ENCODE measurements at regions not wholly inside any gene's neighbourhood (a gene's known extent, or its start where the extent isn't known, plus 50 kb on each side); places are given as distances from the start of the nearest gene placed in this dataset.
"Not testable (repeated sequence)": the region's sequence is repeated elsewhere in the genome, so short reads cannot be mapped to it uniquely, and the experiment has no call there.

DNA sequence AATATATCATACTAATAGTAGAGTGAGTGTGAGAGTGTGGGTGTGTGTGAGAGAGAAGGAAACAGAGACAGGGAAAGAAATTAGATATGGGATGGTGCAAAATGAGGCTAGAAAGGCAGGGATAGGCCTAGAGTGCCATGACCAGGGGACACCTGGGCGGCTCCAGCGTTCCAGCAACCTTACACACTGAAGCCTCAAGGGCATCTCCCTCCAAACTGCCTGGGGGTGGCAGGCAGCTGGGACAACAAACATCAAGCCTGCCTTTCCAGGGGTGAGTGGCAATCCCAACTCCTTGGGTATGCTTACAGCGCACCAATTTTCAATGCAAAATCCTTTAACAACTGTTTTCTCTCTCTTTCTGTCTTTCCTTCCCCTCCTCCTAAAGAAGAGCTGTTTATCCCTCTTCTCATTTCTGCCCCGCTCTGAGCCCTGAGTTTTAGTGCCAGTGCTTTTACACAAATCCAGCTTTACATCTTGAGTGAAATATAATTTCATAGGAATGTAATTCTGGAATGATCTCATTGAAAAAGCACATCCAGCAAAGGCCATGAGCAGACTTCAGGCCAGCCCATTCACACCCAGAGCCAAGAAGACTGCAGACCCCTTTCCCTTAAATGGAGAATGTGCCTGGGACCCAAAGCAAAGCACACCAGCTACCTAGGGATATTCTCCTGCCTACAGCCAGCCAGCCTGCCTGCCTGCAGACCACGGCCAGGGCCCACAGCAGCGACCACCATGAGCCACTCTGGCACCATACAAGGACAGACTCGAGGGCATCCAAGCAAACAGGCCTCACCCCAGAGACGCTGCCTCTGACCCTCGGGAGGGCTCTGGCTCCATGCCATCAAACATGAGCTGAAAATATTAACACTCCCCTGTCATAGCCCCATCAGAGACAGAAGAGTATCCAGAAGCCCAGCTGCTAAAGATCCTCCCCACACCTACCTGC lies 90.3 kb downstream of the RPL27A start:
- no peak for DNase-seq

DNA sequence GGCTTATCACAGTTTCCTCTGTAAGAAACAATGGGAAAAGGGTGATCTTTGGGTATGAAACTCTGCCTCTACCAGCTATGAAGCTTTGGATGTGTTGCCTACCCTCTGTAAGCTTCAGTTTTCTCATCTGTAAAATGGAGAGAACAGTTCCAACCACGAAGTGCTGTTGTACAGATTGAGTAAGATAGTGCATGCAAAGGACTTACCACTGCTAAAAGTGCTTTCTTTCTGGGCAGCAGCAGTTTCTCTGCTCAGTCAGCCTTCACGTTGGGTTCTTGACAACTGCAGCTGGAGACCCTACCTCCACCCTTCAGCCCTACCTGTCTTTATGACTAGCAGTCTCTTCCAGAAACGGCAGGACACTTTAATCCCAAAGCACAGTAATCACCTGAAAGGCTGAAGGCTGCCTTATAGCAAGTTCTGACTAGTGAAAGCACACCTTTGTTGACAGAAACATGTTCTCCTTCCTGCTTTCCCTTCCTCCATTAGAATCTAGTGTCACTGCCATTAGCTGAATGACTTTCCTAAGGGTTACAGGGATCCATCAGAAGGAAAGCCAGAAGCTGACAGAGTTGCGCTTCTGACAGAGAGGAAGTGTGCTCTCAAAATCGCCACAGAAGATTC lies 91.4 kb downstream of the RPL27A start:
- no peak for DNase-seq

DNA sequence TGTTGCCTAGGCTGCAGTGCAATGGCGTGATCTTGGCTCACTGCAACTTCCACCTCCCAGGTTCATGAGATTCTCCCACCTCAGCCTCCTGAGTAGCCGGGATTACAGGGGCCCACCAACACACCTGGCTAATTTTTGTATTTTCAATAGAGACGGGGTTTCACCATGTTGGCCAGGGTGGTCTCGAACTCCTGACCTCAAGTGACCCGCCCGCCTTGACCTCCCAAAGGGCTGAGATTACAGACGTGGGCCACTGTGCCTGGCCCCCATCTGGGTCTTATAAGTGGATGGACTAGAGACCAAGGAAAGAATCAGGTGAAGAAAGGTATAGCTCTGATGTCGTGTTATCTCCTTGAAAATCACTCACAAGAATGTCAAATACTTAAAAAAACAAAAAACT lies 92.3 kb downstream of the RPL27A start:
- not testable (repeated sequence) for DNase-seq

DNA sequence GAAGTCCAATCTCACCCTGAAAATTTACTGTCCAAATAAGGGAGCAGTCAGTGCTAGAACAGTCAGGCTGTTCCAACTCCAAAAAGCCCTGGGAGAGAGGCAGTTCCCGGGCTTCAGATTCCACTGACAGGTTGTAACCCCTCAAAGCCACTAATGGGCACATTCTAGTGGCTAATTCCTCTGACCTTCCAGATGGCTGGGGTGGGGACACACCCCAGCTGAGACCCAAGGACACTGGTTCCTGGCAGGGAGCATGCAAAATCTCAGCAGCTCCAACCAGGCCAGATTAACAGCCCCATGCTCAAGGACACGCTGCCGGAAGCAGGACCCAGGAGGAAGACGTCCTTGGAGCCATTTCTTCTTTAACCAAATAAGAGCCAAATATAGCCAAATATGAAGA lies 92.7 kb downstream of the RPL27A start:
- DNase-seq = no peak

DNA sequence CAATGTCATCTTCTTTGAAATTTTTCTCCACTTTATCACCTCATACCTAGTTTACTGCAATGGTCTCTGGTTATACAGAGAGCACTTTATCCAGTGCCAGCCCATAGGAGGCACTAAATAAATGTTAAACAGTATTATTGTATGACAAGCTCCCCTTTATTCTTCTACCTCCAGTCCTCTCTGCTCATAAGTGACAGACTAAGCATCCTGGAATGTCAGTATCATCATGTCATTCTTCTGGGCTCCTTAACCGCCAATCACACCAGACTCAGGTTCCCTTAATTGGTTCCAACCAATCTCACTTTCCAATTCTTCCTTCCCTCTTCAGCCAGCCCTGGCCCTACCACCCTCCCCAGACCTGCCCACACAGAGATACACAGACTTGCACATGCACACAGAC lies 93.1 kb downstream of the RPL27A start:
- no peak for DNase-seq

DNA sequence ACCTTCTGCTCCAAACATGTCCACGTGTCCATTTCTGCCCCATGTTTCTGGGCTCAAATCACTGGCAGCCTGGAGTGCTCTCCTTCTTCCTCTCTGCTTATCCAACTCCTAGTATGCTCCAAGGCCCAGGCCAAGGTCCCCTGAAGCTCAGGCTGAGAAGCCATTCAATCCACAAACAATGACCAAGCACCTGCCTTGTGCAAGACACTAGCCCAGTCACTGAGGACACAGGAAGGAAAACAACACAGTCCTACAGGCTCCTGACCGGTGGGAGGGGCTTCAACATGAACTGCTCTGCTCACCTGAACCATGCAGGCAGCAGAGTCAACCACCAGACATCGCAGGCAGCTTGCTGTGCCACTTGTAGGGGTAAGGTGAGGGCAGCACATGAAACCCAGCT lies 93.6 kb downstream of the RPL27A start:
- DNase-seq = no peak

DNA sequence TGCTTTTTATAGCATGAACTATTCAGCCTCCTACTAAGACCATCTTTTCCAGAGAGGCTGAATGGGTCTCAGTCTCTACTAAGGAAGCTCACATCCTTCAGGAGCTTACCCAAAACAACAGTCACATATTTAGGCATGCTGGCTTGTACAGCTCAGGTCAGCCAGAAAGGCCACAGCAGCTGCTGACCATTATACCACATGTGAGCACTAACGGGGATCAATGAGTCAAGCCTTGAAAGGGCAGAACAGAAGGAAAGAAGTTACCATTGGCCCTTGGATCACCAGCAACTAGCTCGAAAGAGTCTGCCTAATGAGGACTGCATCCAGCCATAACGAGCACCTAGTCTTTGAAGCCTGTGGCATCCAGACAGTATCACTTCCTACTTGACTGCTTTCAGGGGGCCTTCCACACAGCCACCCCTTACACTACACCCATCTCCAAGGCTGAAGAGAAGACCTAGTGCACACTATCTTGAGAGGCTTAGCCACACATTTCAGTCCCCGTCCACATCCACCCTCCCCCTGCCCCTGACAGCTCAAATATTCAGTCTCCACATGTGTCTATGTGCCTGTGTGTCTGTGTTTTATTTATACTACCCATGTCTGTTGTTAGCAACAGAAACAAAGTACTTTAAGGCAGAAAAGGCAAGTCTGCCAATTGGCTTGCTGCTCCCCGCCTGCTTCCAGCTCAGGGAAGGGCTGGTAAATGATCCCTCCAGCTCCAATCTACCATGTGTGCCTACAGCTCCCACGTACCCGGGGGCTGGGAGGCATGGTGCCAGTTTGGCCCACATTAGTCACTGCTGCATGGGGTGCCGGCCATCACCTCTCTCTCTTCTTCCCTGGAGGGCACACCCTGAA lies 95.5 kb downstream of the RPL27A start:
- no peak for DNase-seq

DNA sequence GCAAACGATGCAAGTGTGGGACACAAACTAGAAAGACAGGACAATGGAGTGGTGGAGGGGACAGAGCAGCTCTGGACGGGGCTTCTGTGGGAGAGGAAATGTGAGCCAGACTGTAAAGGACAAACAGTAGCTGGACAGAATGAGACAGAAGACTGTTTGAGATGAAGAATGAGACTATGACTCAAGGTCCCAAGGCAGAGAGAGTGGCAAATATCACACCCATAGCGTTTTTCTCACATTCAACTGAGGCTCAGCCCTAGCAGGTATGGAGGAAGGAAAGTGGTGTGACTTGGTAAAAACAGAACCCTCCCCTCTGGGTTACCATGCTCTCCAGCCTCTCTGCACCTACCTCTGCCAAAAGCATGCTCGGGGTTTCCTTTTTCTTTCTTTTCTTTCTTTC lies 96.5 kb downstream of the RPL27A start:
- DNase-seq = no peak

DNA sequence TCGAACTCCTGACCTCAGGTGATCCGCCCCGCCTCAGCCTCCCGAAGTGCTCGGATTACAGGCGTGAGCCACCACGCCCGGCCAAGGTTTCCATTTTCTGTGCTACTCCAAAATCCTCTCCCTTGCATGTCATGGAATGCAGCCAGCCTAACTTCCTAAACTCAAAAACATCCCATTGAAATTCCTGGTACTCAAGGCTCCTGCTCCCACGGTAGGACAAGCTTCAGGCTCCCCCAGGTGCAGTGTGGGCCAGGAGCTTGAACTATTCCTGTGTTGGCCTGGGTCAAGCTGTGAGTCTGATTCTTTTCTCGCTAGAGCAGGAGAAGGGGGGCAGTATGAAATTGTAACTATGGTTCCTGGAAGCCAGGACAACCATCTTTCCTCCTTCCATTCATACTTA lies 97.1 kb downstream of the RPL27A start:
- DNase-seq = no peak

DNA sequence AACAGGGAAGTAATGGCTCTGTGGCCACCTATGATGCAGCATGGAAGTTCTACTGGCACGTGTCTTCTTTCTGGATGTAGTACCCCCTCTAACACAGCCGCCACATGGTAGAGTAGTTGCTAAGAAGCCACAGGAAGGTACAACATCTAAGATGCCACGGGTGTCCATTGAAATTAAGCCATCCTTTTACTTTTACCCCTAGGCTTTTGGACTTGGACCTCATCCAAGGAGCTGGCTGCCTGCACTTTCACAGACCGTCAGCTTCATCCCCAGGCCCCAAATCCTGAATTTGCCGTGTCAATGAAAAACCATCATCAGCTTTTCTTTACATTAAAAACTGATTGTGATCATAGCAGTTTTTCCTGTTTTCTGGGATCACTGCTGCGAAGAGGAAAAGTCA lies 102.4 kb downstream of the RPL27A start:
- no peak for DNase-seq

DNA sequence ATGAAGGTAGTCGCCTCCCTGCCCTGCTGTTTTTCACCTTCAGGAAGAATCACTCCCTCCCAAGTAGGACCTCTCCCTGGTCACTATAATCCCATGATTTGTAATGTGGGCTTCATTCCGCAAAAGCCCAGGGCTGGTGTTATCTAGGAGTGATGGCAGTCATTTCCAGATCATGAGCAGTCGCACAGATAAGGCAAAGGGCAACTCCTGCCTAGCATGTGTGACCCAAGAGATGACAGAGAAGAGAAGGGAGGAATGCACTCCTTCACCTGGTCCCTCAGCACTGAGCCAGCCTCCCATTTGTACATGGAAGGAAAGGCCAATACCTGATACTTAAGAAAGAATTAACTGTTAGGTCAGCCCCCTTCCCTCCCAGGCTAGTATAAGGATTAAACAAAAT lies 102.9 kb downstream of the RPL27A start:
- DNase-seq = no peak

DNA sequence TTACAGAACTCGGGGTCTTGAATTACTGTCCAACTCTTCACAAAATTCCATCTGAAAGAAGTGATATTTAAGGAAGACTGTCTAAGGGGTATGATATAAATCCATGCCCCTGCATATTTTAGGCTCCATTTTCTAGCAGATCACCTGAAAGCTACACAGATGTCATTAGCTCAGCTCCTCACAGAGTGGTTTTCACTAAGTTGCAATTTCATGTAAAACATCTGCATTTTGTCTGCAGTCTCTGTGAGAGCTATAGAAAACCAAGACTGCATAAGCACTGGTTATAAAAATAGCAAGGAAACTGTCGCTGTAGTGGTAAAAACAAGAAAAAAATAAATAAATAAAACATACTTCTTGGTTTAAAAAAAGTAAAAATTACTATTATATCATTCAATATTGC lies 103.4 kb downstream of the RPL27A start:
- DNase-seq = no peak

DNA sequence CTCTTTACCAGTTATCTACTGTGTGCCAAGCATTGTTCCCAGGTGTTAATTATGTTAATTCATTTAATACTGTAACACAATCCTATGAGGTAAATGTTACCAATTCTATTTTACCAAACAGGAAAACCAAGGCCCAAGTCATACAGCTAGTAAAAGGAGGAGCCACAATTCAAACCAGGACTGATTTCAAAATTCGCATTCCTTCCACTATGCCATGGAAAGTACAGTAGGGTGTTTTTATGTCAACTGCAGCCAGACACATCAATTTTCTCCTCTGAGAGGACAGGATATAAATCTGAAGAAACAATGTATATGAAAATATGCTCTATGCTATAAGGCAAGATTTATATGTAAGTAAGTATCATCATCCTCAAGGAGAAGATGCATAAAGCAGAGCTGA lies 104.3 kb downstream of the RPL27A start:
- no peak for DNase-seq

DNA sequence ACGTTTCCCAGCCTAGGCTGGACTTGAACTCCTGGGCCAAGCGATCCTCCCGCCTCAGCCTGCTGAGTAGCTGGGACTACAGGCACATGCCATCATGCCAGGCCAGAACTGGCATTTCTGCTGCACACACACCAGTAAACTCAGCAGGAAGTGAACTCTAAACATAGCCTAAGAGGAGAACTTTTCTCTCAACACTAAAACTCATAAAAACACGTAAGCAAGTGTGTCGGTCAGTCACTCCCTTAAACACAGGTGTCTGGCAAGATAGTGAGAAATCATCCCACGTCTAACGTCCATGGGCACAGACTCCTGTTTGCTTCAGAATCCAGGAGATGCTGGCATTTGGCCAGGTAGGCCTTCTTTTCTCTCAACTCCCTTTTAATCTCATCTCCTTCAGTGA lies 104.8 kb downstream of the RPL27A start:
- DNase-seq = no peak

DNA sequence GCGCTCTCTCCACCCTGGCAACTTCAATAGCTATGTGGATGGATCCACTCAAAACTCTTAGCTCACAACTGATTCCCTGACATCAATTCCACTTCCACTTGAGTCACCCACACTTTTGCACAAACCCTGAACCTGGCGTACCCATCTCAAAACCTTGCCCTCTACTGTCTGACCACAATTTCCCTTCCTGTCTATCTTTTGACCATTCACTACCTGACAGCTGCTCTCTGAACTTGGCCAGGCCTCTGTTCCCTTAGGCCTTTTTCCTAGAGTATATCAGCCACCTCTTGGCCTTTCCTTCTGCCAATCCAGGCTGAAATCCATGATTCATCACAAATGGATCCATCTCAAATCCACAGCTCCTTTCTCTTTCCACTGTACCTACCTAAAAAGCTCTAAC lies 106.0 kb downstream of the RPL27A start:
- DNase-seq = no peak

DNA sequence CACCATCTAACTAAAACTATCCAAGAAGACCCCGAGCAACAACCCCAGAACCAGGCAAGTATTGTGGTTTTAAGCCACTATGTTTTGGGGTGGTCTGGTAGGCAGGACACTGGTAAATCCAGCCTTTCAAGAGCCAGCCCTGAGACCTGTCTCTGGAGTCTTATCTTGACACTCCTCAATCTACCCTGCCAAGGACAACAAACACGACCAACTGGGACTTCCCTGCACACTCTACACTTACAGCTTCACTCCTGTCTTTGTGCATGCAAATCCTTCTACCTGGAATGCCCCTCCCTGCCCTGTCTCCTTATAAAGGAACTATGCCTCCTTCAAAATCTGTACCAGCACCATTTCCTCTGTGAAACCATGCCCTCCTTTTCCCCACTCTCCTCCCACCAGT lies 107.3 kb downstream of the RPL27A start:
- no peak for DNase-seq

DNA sequence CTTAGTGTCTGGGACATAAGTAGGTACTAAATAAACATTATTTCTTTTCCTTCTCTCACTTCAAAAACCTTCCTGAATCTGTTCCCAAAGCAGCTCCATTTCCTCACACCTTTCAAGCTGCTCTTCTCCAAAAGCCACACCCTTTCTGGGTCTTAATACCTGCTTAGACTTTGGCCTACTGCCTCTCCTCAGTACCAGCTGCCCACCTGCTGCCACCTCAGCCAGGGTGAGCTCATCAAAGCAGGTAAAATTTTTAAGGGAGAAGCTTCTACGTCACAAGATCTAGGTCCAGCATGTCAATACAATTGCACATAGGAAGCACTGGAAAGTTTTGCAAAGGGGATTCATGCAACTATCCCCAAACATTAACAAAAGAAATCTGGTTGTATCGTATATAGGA lies 108.4 kb downstream of the RPL27A start:
- DNase-seq = no peak

DNA sequence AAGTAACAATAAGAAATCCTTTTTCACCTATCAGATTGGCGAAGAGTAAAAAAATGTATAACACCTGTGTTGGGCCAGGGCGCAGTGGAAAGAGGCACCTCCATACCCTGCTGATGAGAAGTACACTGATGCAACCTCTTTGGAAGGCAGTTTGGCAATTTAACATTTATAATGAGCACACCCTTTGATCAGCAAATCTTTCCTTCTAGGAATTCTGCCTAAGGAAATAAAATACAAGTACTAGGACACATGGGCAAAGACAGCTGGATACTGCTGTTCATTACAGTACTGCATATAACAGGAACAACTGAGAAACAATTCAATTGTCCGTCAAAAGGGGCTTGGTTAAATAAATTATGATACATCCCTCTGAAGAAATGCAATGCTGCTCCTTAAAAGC lies 110.1 kb downstream of the RPL27A start:
- DNase-seq = no peak

DNA sequence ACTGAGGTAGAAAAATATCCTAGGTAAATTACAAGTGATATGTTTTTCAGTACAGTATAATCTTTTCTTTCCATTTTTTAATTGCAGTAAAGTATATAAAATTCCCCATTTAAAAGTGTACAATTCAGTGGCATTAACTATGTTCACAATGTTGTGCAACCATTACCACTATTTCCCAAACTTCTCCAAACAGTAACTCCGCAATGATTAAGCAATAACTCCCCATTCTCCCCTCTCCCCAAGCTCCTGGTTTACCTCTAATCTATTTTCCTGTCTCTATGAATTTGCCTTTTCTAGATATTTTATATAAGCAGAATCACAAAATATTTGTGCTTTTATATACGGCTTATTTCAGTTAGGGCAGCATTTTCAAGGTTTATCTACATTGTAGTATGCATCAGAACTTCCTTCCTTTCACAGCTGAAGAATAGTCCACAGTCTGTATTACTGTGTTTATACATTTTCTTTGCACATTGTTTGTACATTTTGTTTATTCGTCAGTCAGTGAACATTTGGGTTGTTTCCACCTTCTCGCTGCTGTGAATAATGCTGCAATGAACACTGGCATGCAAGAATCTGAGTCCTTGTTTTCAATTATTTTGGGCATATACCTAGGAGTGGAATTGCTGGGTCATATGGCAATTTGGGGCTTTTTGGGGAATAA lies 110.7 kb downstream of the RPL27A start:
- no peak for DNase-seq

DNA sequence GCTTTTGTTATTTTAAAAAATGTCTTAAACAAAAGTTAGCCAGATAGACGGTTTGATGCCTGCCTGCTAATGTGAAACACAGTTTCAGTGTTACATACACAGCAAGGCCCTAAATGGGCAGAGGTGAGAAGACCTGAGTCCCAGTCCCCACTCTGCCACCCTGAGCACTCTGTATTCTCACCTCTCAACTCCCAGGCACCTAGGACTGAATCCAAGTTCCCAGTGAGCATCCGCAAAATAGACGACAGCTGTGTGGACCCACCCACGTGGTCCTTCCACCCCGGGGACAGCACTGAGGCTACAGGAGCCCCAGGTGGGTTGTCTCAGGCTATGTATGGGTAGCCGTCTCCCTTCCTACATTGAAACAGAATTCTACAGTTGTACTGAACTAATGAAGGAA lies 111.5 kb downstream of the RPL27A start:
- no peak for DNase-seq

DNA sequence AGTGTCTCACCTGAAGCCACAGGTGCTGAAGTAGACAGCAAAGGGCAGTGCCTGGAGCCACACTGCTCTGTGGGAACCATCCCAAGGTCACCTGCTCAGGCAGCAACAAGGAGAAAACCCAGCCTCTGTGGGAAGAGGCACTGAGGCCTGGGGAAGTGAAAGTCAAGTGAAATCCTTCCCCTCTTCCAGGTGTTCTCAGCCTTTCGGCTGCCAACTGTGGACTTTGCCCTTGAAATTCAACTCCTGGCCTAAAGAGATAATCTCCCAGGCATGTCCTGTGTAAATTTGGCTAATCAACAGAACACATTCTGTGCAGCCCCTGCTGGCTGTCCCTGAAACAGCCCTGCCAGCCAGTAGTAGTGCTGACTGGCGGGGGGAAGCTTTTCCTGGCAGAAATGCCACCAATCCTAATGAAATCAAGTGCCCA lies 112.1 kb downstream of the RPL27A start:
- DNase-seq = no peak

DNA sequence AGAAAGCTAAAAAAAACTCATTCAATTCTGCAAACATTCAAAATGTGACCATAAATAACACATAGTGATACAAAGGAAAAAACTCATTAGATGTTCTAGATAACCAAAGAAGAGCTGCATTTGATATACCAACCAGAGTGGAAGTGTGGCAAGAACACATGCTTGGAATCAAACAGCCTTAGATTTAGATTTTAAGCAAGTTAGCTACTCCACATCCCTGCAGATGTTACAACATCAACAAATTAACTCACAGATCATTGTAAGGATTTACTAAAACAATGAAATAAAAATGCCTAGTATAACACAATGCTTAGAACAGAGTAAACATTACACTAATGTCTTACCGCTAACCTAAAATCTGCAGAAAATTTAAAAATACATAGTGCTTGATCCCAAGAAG lies 114.0 kb upstream of the AKIP1 start:
- DNase-seq = no peak

DNA sequence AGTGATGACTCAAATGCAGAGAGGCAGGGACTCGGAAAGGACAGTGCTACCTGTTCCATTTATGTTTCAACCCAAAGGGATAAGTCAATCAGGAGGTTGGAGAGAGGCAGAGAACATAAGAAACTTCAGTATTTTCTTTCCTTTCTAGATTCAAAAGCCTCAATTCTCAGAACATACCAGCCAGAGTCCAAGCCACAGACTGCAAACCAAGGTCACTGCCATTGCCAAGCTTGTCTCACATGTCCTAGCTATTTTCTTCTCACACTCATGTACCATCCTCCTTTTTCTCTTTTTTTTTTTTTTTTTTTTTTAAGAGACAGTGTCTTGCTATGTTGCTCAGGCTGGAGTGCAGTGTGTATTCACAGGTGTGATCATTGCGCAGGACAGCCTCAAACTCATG lies 111.7 kb upstream of the AKIP1 start:
- no peak for DNase-seq

All from CD4-positive, alpha-beta T cell treated with Interleukin-17A for 4 hours (primary cell).